ENCODE measurements at regions not wholly inside any gene's neighbourhood (a gene's known extent, or its start where the extent isn't known, plus 50 kb on each side); places are given as distances from the start of the nearest gene placed in this dataset.
"Not testable (repeated sequence)": the region's sequence is repeated elsewhere in the genome, so short reads cannot be mapped to it uniquely, and the experiment has no call there.

DNA sequence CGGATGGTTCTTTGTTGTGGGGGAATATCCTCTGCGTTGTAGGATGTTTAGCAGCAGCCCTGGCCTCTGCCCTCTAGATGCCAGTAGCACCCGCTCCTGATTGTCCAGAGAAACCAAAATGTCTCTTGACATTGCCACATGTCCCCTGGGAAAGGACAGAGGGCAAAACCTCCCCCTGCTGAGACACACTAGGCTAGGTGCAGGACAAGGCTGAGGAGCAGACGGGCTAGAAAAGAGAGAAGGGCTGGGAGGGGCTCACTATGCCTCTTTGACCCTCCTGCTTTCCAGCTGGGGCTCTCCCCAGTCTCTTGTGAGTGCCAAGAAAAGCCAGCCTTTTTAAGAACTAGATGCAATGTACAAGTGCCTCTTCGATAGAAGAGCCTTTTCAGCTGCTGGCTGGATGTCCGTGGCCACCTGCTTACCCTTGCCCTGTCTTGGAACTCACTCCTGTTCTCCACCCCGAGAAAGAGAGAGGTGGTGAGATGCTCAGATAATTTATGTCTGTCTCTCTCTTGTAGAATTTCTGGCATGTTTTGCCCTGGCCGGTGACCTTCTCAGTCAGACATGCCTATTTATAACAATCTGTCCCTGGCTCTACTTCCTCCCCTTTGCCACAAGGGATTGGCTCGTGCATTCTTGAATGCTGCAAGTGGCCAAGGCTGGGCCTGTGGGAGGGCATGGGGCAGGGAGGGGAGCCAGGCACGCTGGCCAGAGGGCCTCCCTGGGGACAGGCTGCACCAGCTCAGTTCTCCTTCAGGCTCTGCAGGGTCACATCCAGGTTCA is 142.6 kb downstream of the RPLP1 start:
- no peak for DNase-seq (ENCODE audit: low read depth in 2 of 3, low spot score in 2 of 3)

DNA sequence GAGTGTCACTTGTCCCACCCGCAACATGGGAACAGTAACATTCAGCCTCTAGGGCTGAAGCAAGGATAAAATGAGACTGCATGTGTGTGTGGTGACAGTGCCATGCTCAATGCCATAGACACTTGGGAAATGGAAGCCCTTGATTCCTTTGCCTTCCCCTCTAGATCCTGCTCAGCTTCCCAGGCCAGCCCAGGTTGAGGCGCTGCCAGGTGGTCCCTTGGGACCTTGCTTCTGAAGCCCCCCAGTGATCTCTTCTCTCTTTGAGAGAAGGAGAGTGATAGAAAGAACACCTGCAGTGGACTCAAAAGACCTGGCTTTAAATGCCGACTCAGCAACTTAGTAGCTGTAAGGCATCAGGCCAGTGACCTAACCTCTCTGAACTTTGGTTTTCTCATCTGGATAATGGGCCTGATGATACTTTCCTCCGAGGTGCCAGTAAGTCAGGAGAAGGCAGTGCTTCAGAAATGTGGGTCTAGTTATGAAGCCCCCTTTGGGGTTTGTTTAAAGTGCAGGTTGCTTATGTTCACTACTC is 144.5 kb downstream of the RPLP1 start:
- DNase-seq (ENCODE audit: low read depth in 2 of 3, low spot score in 2 of 3) = no peak

DNA sequence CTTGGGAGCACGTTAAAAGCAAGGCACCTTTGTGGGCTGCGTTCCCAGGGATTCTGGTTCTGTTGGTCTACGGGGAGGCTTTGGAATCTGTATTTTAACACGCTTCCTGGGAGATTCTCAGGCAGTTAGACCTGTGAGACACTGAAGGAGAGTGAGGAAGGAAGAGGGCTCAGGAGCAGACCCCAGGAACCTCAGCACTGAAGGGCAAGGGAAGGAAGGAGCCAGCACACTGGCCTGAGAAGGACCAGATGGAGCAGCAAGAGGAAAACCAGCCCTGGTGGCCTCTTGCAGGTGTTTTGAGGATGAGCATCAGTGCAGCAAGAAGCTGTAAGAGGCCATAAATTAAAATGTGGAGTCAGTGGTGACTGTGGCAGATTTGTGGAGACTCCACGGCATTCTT is 146.7 kb downstream of the RPLP1 start:
- no peak for DNase-seq (ENCODE audit: low read depth in 2 of 3, low spot score in 2 of 3)

- DNase-seq (ENCODE audit: low read depth in 2 of 3, low spot score in 2 of 3) = no peak
Observed at GRCh38 chr15:69600556-69601085, 148.0 kb downstream of the RPLP1 start.

GRCh38 chr15:69601711-69602504 is 149.3 kb downstream of the RPLP1 start:
- DNase-seq (ENCODE audit: low read depth in 2 of 3, low spot score in 2 of 3) = no peak

- DNase-seq (ENCODE audit: low read depth in 2 of 3, low spot score in 2 of 3) = no peak
Observed at GRCh38 chr15:69602921-69603320, 150.3 kb downstream of the RPLP1 start.

DNA sequence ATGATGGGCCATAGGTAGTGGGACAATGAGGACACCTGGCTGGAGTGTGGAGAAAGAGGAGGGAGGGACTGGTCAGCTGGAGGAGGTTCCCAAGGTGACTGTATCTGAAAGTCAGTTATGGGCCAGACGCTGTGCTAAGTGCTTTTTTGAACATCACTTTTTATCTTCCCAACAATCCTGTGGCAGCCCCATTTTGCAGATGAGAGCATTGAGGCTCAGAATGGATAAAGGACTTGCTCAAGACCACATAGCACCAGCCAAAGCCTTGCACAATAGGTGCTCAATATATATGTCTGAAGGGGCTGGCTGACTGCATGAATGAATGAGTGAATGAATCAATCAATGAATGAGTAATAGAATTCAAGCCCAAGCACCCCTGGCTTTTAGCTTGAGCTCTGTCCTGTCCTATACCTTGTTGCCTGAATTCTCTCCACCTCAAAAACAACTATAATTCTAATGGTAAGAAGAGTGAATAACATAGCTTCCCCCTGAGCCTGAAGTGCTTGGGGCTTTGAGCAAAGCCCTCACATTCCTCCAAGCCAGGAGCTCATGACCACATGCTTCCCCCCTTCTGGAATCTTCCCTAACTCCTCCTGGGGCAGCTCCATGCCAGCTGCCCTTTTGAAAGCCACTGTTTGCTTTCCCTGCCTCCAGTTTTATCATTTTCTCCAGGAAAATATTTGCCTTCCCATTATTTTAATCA is 150.9 kb downstream of the RPLP1 start:
- DNase-seq (ENCODE audit: low read depth in 2 of 3, low spot score in 2 of 3) = no peak

DNA sequence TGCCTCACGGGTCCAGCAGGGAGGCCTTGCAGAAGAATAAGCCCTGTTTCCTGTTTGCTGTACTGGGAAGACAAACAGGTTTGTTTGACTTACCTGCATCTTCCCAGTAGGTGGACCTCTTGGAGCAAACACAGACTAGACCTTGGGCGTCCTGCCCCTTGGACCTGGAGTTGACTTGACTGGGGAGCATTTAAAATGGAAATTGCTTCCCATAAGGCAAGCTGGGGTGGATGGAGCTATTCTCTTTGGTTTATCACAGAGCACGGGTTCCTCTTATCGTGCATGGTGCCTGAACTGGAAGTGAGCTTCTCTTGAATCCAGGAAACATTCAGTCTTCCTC is 151.4 kb downstream of the RPLP1 start:
- no peak for DNase-seq (ENCODE audit: low read depth in 2 of 3, low spot score in 2 of 3)

DNA sequence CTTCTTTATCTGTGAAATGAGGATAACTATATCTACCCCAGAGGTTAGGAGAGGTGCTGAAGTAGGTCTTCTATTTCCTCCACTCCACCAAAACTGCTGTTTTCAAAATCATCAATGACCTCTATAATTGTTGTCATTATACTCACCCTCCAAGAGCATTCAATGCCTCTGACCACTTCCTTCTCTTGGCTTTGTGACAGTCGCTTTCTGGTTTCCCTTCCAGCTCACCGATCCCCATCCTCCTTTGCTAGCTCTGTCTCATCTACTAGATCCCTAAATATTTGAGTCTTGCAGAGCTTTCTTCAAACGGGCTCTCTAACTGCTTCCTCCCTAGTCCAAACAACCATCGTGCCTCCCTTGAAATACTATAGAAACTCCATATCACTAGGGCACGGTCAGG is 153.5 kb downstream of the RPLP1 start:
- peak in 1 of 3 donors; percentile 21 for DNase-seq (ENCODE audit: low read depth in 2 of 3, low spot score in 2 of 3)

- DNase-seq (ENCODE audit: low read depth in 2 of 3, low spot score in 2 of 3) = no peak
Observed at GRCh38 chr15:69606921-69607500, 154.4 kb downstream of the RPLP1 start.

GRCh38 chr15:69608661-69609060 is 156.0 kb downstream of the RPLP1 start:
- DNase-seq (ENCODE audit: low read depth in 2 of 3, low spot score in 2 of 3) = no peak

- peak in 2 of 3 donors; percentile 10 to 27 for DNase-seq (ENCODE audit: low read depth in 2 of 3, low spot score in 2 of 3)
Observed at GRCh38 chr15:69609176-69609575, 156.6 kb downstream of the RPLP1 start.

DNA sequence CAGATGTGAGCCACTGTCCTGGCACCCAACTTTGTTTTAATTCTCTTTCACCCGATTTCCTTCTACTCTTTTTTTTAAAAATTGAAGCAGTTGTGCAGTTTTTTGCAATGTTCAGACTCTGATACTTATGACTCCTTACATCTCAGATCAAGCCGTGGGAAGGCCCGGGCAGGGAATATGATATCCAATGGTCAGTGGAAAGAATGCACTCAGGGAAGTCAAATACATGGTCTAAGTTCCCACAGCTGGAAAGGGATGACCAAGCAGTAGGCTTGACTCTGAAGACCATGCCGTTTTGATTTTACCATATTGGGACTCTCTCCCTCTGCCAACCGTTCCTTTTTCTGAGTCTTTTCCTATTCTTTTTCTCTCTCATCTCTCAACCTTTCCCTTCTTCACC is 157.2 kb downstream of the RPLP1 start:
- no peak for DNase-seq (ENCODE audit: low read depth in 2 of 3, low spot score in 2 of 3)

DNA sequence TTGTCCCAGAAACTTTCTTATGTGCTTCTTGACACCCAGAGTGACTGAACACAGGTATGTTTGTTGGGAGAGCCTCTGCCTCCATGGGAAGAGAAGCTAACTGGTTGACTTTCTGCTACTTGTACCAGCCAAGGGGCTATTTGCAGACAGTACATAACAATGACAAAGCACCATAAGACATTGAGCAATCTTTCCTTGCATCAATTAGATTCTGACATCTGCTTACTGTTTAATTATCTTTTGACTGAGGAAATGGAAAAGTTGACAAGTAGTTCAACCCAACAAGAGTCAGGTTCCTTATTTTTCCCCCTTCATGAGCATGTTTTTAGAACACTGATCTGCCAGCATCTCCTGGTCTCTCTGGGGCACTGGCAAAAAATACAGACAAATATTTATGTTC is 157.7 kb downstream of the RPLP1 start:
- peak in 2 of 3 donors; percentile 18 to 78 for DNase-seq (ENCODE audit: low read depth in 2 of 3, low spot score in 2 of 3)

- DNase-seq (ENCODE audit: low read depth in 2 of 3, low spot score in 2 of 3) = no peak
Observed at GRCh38 chr15:69610858-69611257, 158.2 kb downstream of the RPLP1 start.

- DNase-seq (ENCODE audit: low read depth in 2 of 3, low spot score in 2 of 3) = no peak
Observed at GRCh38 chr15:69612112-69612511, 159.5 kb downstream of the RPLP1 start.

DNA sequence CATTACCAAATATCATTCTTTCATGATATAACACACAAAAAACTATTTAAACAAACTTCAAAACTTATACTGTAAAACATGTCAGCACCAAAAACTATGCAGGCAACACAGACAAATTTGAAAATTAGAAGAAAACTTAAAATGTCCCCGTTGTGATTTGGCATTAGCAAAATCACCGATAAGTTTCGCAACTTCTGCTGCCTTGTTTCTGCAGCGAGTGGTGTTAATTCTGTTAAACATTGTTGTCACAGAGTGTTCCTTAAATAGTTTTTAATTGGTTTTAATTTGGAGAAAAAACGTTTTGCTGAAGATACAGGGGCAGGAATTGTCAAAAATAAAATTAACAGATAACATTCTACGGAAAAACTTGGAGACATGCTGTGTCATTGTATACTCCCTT is 160.6 kb downstream of the RPLP1 start:
- no peak for DNase-seq (ENCODE audit: low read depth in 2 of 3, low spot score in 2 of 3)

DNA sequence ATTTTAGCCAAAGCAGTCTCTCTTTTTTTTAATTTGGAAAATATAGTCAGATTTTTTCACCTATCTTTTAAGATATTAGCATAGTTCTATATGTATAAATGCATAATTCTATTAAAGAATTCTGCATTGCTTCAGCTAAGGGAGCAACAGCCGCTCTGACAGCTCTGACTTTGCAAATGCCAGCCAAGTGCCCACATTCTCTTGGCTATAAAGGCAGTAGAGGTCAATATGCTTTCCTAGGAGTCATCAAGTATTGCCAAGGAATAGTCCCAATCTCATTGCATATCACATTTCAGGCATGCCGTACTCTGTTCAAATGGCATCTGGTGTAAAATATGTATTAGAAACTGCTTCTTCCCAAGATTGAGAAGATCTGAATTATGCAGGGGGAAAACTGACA is 161.4 kb downstream of the RPLP1 start:
- no peak for DNase-seq (ENCODE audit: low read depth in 2 of 3, low spot score in 2 of 3)

- no peak for DNase-seq (ENCODE audit: low read depth in 2 of 3, low spot score in 2 of 3)
Observed at GRCh38 chr15:69615736-69616135, 163.1 kb downstream of the RPLP1 start.

DNA sequence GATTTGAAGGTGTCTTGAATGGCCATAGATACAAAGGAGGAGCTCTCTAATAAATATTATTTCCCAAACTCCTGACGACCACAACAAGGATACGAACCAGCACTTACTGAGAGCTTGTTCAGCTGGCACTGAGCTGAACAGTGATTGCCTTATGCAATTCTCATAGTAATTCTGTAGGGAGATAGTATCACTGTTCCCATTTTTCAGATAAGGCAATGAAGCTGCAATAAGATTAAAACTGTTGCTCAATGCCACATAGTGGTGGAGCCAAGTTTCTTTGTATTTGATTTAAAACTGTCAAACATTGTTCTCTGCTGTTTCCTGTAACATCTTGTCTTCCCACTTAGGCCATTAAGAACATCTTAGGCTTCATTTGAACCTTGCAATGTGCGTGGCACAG is 163.9 kb downstream of the RPLP1 start:
- no peak for DNase-seq (ENCODE audit: low read depth in 2 of 3, low spot score in 2 of 3)

- DNase-seq (ENCODE audit: low read depth in 2 of 3, low spot score in 2 of 3) = not testable (repeated sequence)
Observed at GRCh38 chr15:69617144-69617543, 164.5 kb downstream of the RPLP1 start.
